Urinary bladder (tissue), 3 donors: ENCODE measurements at regions not wholly inside any gene's neighbourhood (a gene's known extent, or its start where the extent isn't known, plus 50 kb on each side); places are given as distances from the start of the nearest gene placed in this dataset.

Source experiments
- DNase-seq: peaks from one replicate; pipeline ENCODE4 v3.0.0-alpha.2; 2015; ENCODE audit errors: extremely low spot score
- H3K27ac ChIP-seq: one replicate; pipeline ENCODE4 v1.5.1; 2013; ENCODE audit warnings: low read depth, mild to moderate bottlenecking, moderate library complexity
- H3K36me3 ChIP-seq: one replicate; pipeline ENCODE4 v1.6.1; 2013; ENCODE audit warnings: mild to moderate bottlenecking, moderate library complexity; ENCODE audit not compliant: insufficient read depth
- H3K4me1 ChIP-seq: one replicate; pipeline ENCODE4 v1.6.1; 2013; ENCODE audit warnings: mild to moderate bottlenecking, moderate library complexity; ENCODE audit not compliant: insufficient read depth
- H3K4me3 ChIP-seq: one replicate; pipeline ENCODE4 v1.5.1; 2013; ENCODE audit warnings: low read depth, low read length
- WGBS: extraction: QIAGEN DNeasy Blood & Tissue Kit; methylation state at CpG from one replicate; pipeline ENCODE4 v1.1.7; 2013; 5-methylcytosine and 5-hydroxymethylcytosine counted together
- donor health status: healthy with polysubstance abuse.
- donor health status: healthy.

DNA sequence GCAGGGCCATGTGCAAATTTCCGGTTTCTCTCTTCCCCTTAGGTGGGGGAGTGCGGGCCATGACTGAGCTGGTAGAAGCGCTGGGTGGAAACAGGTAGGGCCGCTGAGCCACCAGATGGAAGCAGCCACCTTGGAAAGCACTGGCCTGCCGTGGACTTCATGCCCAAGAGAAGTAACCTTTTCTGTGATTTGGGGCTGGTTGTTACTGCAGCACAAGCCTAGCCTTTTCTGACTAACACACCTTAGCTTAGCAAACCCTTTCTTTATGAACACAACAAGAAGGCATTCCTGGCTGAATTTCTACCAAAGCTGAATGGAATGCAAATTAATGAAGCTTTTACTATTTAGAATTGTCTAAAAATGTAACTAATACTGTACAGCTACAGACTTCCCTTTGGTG, 149.6 kb upstream of the UBE2E1 start:
- Histone ChIP-seq H3K36me3 (no peaks in the 10 kb centered on the region), H3K4me1 (no peaks in the 10 kb centered on the region), H3K4me3 (no peak overlapping the region), H3K27ac (no peak overlapping the region)
- no peak for DNase-seq
- 98% methylated on average over 5 of the region's 5 CpGs for WGBS

- no peak for DNase-seq
- Histone ChIP-seq H3K4me3 (no peak overlapping the region), H3K36me3 (no peaks in the 10 kb centered on the region), H3K4me1 (no peaks in the 10 kb centered on the region), H3K27ac (no peak overlapping the region)
- 95% methylated on average over 5 of the region's 5 CpGs for whole genome bisulfite sequencing
Measured at GRCh38 chr3:23656821-23657220, 148.9 kb upstream of the UBE2E1 start.

DNA sequence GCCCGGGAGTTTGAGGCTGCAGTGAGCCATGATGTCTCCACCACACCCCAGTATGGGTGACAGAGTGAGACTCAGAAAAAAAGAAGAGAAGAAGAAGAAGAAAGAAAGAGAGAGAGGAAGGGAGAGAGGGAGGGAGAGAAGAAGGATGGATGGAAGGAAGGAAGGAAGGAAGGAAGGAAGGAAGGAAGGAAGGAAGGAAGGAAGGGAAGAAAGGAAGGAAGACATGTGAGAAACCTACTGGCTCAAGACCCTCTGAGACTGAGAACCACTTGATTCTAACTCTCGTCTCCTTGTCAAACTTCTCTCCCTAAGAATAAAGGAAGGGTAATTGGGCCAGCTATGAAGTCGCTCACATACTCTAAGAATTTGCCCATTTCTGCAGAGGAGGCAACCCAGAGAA, 148.1 kb upstream of the UBE2E1 start:
- 96% methylated on average over 3 of the region's 3 CpGs for WGBS
- Histone ChIP-seq H3K36me3 (no peaks in the 10 kb centered on the region), H3K4me1 (no peaks in the 10 kb centered on the region), H3K4me3 (no peak overlapping the region), H3K27ac (no peak overlapping the region)
- no peak for DNase-seq

DNA sequence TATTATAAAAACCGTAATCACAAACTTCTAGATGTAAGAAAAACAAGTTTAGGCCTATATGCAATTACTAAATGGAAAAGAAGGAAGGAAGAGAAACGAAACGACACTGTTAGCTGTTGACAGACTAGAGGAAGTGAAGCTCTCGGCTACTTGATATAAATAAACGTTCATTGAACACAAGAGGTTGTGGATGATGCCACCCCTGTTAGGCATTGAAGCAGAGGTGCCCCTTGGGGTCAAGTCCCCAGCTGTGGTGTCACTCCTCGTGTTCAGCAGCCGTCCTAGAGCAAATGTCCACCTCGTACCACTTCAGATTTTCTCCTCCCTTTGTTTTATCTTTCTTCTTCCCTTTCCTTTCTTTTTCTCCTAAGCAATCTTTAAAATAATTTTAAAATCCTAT, 146.5 kb upstream of the UBE2E1 start:
- DNase-seq = no peak
- WGBS = 77% methylated on average over 8 of the region's 8 CpGs
- no peaks in the 10 kb centered on the region for H3K36me3 ChIP-seq
- no peaks in the 10 kb centered on the region for H3K4me1 ChIP-seq
- no peak overlapping the region for H3K4me3 ChIP-seq
- no peak overlapping the region for H3K27ac ChIP-seq

GRCh38 chr3:23659840-23660430, 145.8 kb upstream of the UBE2E1 start:
- Histone ChIP-seq H3K4me1 (no peaks in the 10 kb centered on the region), H3K36me3 (no peaks in the 10 kb centered on the region), H3K27ac (no peak overlapping the region), H3K4me3 (no peak overlapping the region)
- DNase-seq = no peak
- 83% methylated on average over 5 of the region's 5 CpGs for WGBS

GRCh38 chr3:23662079-23662617, 143.6 kb upstream of the UBE2E1 start:
- no peak overlapping the region for H3K4me3 ChIP-seq
- no peaks in the 10 kb centered on the region for H3K36me3 ChIP-seq
- WGBS = 71% methylated on average over 9 of the region's 9 CpGs
- H3K27ac ChIP-seq = no peak overlapping the region
- DNase-seq = no peak
- no peaks in the 10 kb centered on the region for H3K4me1 ChIP-seq

DNA sequence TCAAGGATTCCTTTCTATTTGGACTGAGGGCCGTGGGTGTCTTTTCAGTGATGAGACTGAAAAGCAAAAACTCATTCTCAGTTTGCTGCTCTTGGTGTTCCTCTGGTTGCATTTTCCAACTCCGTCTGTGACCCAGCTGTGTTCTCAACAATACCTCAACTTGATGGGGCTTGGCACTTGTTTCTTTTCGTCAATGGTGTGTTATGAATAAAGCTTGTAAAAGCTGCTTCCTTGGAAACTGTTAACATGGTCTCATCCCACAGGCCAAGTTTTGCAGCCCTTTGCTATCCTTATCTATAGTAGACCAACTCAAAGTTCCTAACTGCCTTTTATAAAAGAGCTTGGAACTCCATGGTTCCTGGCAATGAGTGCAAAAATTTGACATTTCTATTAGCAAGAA, 142.5 kb upstream of the UBE2E1 start:
- Histone ChIP-seq H3K36me3 (no peaks in the 10 kb centered on the region), H3K4me1 (no peaks in the 10 kb centered on the region), H3K27ac (no peak overlapping the region), H3K4me3 (no peak overlapping the region)
- DNase-seq = peak; percentile 60
- WGBS = 25% methylated on average over 3 of the region's 3 CpGs

DNA sequence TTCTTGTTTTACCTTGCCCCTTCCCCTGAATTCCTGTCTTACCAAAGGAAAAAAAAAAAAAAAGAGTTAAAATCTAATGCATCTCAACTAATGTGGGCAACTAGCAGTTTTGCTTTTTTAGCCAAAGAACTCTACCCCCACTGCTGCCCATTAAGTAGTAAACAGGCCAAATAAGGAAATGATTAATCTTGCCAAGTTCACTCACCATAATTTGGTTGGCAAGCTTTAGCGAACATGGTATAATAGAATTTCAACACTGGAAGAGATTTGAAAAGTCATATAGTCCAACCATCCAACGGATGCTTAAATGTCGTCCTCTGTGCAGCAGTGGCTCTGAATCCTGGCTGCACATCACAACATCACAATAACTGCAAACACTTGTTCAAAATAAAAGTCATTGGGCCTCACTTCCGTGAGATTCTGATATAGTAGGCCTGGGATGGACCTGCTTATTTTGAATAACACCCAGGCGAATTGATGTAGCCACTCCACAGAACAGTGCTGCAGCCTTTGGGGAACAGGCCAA, 142.0 kb upstream of the UBE2E1 start:
- Histone ChIP-seq H3K36me3 (no peaks in the 10 kb centered on the region), H3K4me3 (no peak overlapping the region), H3K4me1 (no peaks in the 10 kb centered on the region), H3K27ac (no peak overlapping the region)
- 50% methylated on average over 5 of the region's 5 CpGs for WGBS
- DNase-seq = no peak

DNA sequence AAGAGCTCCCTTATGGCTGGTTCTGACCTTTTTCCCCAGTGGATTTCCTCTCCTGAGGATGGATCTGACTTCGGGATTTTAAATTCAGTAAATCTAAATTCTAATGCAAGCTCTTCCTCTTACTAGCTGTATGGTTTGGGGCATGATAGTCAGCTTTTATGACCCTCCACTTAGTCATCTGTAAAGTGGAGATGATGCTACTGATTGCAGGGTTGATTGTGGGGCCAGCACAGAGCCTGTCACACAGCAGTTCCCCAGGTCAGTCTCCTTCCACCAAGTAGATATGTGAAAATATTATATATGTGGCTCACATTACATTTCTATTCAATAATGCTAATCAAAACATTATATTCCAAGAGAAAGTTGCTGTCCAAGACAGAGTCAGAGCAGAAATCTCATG, 141.3 kb upstream of the UBE2E1 start:
- H3K36me3 ChIP-seq = no peaks in the 10 kb centered on the region
- H3K27ac ChIP-seq = no peak overlapping the region
- WGBS = 94% methylated on average over 1 of the region's 1 CpG
- no peaks in the 10 kb centered on the region for H3K4me1 ChIP-seq
- DNase-seq = no peak
- H3K4me3 ChIP-seq = no peak overlapping the region

GRCh38 chr3:23665741-23666140, 140.0 kb upstream of the UBE2E1 start:
- no peak for DNase-seq
- 97% methylated on average over 1 of the region's 1 CpG for WGBS
- Histone ChIP-seq H3K4me1 (no peaks in the 10 kb centered on the region), H3K36me3 (no peaks in the 10 kb centered on the region), H3K4me3 (no peak overlapping the region), H3K27ac (no peak overlapping the region)

- Histone ChIP-seq H3K4me1 (no peaks in the 10 kb centered on the region), H3K4me3 (no peak overlapping the region), H3K27ac (no peak overlapping the region), H3K36me3 (no peaks in the 10 kb centered on the region)
- WGBS = 97% methylated on average over 4 of the region's 4 CpGs
- DNase-seq = no peak
Measured at GRCh38 chr3:23666818-23667217, 138.9 kb upstream of the UBE2E1 start.

DNA sequence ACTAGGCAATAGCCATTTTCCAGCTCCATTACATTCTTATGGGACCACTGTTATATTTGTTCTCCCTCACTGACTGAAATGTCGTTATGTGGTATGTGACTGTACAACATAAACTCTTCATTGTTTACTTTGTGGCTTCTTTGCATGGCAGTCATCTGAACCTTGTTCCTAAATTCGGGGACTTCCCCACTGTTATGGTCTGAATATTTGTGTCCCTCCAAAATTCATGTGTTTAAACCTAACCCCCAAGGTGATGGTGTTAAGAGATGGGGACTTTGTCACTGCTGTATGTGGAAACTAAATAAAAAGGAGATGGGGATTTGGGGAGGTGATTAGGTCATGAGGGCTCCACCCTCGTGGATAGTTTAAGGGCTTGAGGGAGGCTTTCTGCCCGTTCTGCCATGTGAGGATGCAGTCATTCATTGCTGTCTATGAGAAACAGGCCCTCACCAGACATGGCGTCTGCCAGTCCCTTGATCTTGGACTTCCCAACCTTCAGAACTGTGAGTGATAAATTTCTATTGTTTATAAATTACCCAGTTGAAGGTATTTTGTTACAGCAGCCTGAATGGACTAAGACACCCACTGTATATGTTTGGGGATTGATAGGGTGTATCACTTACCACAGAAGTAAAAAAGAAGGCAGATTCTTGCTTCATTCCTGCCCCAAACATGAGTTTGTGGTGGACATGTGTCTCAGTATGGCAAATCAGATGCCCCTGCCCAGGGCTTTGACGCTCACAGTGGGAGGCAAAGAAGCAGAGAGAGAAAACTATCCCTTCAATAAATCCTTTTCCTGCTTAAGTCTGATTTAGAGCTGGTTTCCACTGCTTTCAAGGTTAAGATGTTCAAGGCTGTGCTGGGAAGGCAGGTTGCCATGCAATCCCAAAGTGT, 138.0 kb upstream of the UBE2E1 start:
- no peaks in the 10 kb centered on the region for H3K4me1 ChIP-seq
- no peak overlapping the region for H3K27ac ChIP-seq
- no peaks in the 10 kb centered on the region for H3K36me3 ChIP-seq
- DNase-seq = no peak
- 74% methylated on average over 6 of the region's 6 CpGs for WGBS
- H3K4me3 ChIP-seq = no peak overlapping the region

DNA sequence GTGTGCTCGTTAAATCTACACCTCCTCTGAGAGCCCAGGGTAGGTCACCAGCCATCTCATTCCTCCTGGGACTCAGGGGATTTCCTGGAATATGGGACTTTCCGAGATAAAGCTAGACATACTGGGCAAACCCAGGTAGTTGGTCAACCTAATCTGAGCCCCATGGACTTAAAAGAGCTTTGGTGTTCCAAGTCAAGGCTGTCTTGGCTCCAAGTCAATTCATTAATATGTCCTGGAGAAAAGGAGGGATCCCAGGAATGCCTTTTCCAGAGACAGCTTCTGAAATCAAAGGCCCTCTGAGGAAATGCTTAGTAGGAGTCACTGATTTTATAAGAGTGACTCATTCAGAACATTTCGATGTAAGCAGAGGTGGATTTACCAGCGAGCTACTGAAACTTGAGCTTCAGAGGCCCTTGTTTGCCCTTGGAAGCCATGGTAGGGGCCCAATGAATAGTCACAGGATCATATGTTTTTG, 137.3 kb upstream of the UBE2E1 start:
- no peak overlapping the region for H3K27ac ChIP-seq
- DNase-seq = no peak
- H3K36me3 ChIP-seq = no peaks in the 10 kb centered on the region
- no peak overlapping the region for H3K4me3 ChIP-seq
- H3K4me1 ChIP-seq = no peaks in the 10 kb centered on the region
- WGBS = 37% methylated on average over 4 of the region's 4 CpGs
